Testis (tissue), 2 donors: ENCODE measurements at regions not wholly inside any gene's neighbourhood (a gene's known extent, or its start where the extent isn't known, plus 50 kb on each side); places are given as distances from the start of the nearest gene placed in this dataset.

Experiments used
- DNase-seq: peaks from one replicate; pipeline ENCODE4 v3.0.0-alpha.2; 2019
- H3K27ac ChIP-seq, 2 donors: fragments of 200-600 bp; sonication (generic); one replicate each; pipeline ENCODE4 v1.5.1; 2019
- H3K27me3 ChIP-seq: fragments of 200-600 bp; sonication (generic); one replicate; pipeline ENCODE4 v1.5.1; 2019
- H3K36me3 ChIP-seq: fragments of 200-600 bp; sonication (generic); one replicate; pipeline ENCODE4 v1.5.1; 2017; ENCODE audit warnings: low read depth; ENCODE audit errors: missing control alignments
- H3K4me1 ChIP-seq: fragments of 200-600 bp; sonication (generic); one replicate; pipeline ENCODE4 v1.5.1; 2019
- H3K4me3 ChIP-seq, 2 donors: fragments of 200-600 bp; sonication (generic); one replicate each; pipeline ENCODE4 v1.5.1; 2017 to 2019
- H3K9me3 ChIP-seq: fragments of 200-600 bp; sonication (generic); one replicate; pipeline ENCODE4 v1.5.1; 2017
- POLR2A ChIP-seq: fragments of 450-650 bp; IDR thresholded peaks from one replicate; pipeline ENCODE4 v1.6.1; 2017; ENCODE audit warnings: antibody characterized with exemption, mild to moderate bottlenecking, moderate library complexity
- WGBS, 2 donors: methylation state at CpG; one replicate each; pipeline ENCODE4 v1.1.5; 2018; 5-methylcytosine and 5-hydroxymethylcytosine counted together
- intact Hi-C: fragments of 100-400 bp; cut with DNase I; formaldehyde crosslinking; loops from one replicate; pipeline ENCODE4 v1.15.1; 2023; ENCODE audit warnings: low total_unique reads
- TF ChIP-seq, protein P1 (sequence below), 3 experiments: fragments of 450-650 bp in 2 of 3; fragments of 200-600 bp in 1 of 3; sonication (generic) in 1 of 3; IDR thresholded peaks; one replicate each; pipeline ENCODE4 v1.5.1; 2016 to 2019; ENCODE audit warnings: antibody characterized with exemption in 3 of 3, mild to moderate bottlenecking in 2 of 3, moderate library complexity in 1 of 3

- intact Hi-C loops = no loop called here
- Histone ChIP-seq H3K4me1 (no peaks in the 10 kb centered on the region), H3K4me3 (no peak overlapping the region), H3K36me3 (no peaks in the 10 kb centered on the region), H3K27ac (no peak overlapping the region), H3K9me3 (no peaks in the 10 kb centered on the region), H3K27me3 (no peaks in the 10 kb centered on the region)
- WGBS, 2 donors = 86 to 92% methylated on average over 6 of the region's 6 CpGs
- no peak for DNase-seq
- no peak for TF ChIP-seq POLR2A
- TF ChIP-seq, protein P1, sequence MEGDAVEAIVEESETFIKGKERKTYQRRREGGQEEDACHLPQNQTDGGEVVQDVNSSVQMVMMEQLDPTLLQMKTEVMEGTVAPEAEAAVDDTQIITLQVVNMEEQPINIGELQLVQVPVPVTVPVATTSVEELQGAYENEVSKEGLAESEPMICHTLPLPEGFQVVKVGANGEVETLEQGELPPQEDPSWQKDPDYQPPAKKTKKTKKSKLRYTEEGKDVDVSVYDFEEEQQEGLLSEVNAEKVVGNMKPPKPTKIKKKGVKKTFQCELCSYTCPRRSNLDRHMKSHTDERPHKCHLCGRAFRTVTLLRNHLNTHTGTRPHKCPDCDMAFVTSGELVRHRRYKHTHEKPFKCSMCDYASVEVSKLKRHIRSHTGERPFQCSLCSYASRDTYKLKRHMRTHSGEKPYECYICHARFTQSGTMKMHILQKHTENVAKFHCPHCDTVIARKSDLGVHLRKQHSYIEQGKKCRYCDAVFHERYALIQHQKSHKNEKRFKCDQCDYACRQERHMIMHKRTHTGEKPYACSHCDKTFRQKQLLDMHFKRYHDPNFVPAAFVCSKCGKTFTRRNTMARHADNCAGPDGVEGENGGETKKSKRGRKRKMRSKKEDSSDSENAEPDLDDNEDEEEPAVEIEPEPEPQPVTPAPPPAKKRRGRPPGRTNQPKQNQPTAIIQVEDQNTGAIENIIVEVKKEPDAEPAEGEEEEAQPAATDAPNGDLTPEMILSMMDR (IDR thresholded peaks at IDR 0.05) = no peak
These were observed 179.0 kb downstream of the ADGRA3 start for GRCh38 chr4:22336822-22337221.

DNA sequence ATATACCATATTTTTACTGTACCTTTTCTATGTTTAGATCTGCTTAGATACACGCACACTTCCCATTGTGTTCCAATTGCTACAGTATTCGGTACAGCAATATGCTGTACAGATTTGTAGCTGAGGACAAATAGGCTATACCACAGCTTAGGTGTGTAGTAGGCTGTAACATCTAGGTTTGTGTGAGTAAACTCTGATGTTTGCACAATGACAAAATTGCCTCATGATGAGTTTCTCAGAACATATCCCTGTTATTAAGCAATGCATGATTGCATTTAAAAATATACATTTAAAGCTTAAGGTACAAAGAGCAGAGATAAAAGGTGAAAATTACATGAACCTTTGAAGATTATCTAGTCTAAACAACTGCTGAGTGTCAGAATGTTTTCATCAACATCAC is 181.7 kb downstream of the ADGRA3 start:
- no peaks in the 10 kb centered on the region for H3K4me1 ChIP-seq
- TF ChIP-seq, protein P1 (IDR thresholded peaks at IDR 0.05) = no peak
- TF ChIP-seq POLR2A = no peak
- H3K4me3 ChIP-seq = no peak overlapping the region
- WGBS, 2 donors = 89 to 96% methylated on average over 2 of the region's 2 CpGs
- H3K9me3 ChIP-seq = no peaks in the 10 kb centered on the region
- no peak for DNase-seq
- intact Hi-C loops = no loop called here
- no peaks in the 10 kb centered on the region for H3K36me3 ChIP-seq
- no peaks in the 10 kb centered on the region for H3K27me3 ChIP-seq
- no peak overlapping the region for H3K27ac ChIP-seq

DNA sequence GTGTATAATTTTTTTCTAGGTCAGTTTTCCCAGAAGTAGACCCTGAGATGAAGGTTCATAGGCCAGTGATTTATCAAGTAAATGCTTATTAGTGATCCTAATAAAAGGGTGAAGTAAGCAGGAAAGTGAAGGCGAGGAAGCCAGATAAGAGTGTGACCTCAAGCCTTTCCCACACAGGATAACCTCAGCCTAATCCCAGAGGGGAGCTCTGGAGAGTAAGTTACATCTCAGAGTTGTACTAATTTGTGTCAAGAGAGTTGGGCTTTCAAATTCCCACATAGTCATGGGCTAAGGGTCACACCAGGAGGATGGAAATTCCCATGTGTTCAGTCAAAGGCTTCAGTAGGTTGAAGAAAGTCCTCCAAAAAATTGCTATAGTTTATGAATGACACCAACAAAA is 191.4 kb downstream of the ADGRA3 start:
- no peak overlapping the region for H3K27ac ChIP-seq
- TF ChIP-seq POLR2A = no peak
- TF ChIP-seq, protein P1 (IDR thresholded peaks at IDR 0.05) = no peak
- intact Hi-C loops = no loop called here

DNA sequence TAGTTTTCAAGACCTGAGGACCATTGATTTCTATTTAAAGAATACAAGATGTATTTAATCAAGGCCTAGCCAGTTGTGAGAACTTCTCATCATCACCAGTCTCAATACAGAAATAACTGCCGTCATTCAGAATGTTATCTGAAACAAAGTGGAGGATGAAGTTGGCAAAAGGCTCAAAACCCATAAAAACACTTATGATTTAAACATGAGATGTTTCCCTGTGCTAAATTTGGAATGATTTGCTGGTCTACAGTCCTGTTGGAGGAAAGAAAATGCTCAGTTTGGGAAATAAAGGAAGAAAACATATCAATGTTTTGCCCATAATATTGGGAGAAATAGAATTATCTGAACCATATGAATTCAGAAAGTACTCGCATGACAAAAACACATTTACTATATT is 192.2 kb downstream of the ADGRA3 start:
- intact Hi-C loops = no loop called here
- Histone ChIP-seq H3K36me3 (no peaks in the 10 kb centered on the region), H3K4me1 (no peaks in the 10 kb centered on the region), H3K9me3 (no peaks in the 10 kb centered on the region), H3K4me3 (no peak overlapping the region), H3K27me3 (no peaks in the 10 kb centered on the region), H3K27ac (no peak overlapping the region)
- 73 to 88% methylated on average over 2 of the region's 2 CpGs for WGBS, 2 donors
- TF ChIP-seq, protein P1 (IDR thresholded peaks at IDR 0.05) = no peak
- TF ChIP-seq POLR2A = no peak
- no peak for DNase-seq

More for the DNA sequence above, 191.4 kb downstream of the ADGRA3 start:
- 62 to 65% methylated on average over 1 of the region's 1 CpG for WGBS, 2 donors
- H3K36me3 ChIP-seq = no peaks in the 10 kb centered on the region
- no peaks in the 10 kb centered on the region for H3K9me3 ChIP-seq
- DNase-seq = no peak
- H3K4me3 ChIP-seq = no peak overlapping the region
- H3K27me3 ChIP-seq = no peaks in the 10 kb centered on the region
- no peaks in the 10 kb centered on the region for H3K4me1 ChIP-seq

DNA sequence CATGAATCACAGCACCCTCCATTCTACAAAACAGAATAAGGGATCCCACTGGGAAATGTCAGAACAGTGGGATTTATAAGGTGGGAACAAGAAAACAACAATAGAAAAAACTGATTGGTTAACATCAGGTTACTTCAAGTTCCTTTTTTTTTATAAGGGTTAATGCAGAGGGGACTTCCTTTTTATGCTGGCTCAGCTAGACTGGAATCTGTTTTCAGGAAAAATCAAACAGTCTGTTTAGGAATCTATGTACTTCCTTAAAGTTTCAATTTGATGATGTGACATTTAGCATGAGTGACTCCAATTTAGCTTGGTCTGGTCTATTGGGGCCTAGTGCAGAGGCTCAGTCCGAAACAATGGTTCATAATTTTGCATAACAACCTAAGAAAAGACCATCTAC is 192.9 kb downstream of the ADGRA3 start:
- Histone ChIP-seq H3K9me3 (no peaks in the 10 kb centered on the region), H3K36me3 (no peaks in the 10 kb centered on the region), H3K4me3 (no peak overlapping the region), H3K27ac (no peak overlapping the region), H3K4me1 (no peaks in the 10 kb centered on the region), H3K27me3 (no peaks in the 10 kb centered on the region)
- intact Hi-C loops = no loop called here
- TF ChIP-seq POLR2A = no peak
- TF ChIP-seq, protein P1 (IDR thresholded peaks at IDR 0.05) = no peak
- WGBS, 2 donors = 39 to 95% methylated on average over 1 of the region's 1 CpG
- no peak for DNase-seq
